DND-41 (cell line): ENCODE measurements at regions not wholly inside any gene's neighbourhood (a gene's known extent, or its start where the extent isn't known, plus 50 kb on each side); places are given as distances from the start of the nearest gene placed in this dataset.

Experiments used
- CTCF ChIP-seq: IDR thresholded peaks from 2 replicates; pipeline ENCODE4 v1.5.1; 2012; ENCODE audit warnings: borderline replicate concordance, low read length, moderate library complexity, mild to moderate bottlenecking; ENCODE audit not compliant: poor library complexity, severe bottlenecking; ENCODE audit errors: extremely low read depth
- EZH2 ChIP-seq: IDR thresholded peaks from 3 replicates; pipeline ENCODE4 v1.6.1; 2012; ENCODE audit warnings: borderline replicate concordance, low read depth, mild to moderate bottlenecking, moderate library complexity, low read length, inconsistent platforms; ENCODE audit not compliant: severe bottlenecking

GRCh38 chr3:166111562-166111961 is 274.3 kb upstream of the BCHE start:
- TF ChIP-seq CTCF (no peak), EZH2 (no peak)
